GM04504 (cell line): ENCODE measurements at regions not wholly inside any gene's neighbourhood (a gene's known extent, or its start where the extent isn't known, plus 50 kb on each side); places are given as distances from the start of the nearest gene placed in this dataset.

Source experiments
- DNase-seq: peaks from one replicate; pipeline ENCODE4 v3.0.0-alpha.2; 2012; ENCODE audit warnings: low read depth

GRCh38 chr16:47778106-47778801 is 317.1 kb downstream of the PHKB start:
- no peak for DNase-seq

DNA sequence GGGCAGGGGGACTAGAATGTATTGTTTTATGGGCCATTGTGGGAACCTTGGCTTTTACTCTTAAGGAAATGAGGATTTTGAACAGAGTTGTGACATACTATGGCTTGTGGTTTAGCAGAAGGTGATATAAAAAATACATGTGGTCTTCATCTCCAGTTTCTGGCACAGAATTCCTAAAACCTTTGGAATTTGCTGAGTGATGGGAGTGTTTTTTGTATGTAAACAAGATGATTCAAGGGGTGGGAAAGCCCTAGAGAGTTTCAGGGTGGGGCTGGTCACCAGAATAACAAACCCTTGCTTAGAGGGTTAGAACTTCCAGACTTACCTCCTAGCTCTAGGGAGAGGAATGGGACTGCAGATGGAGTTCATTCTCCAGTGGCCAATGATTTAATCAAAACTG is 316.1 kb downstream of the PHKB start:
- DNase-seq: no peak

DNA sequence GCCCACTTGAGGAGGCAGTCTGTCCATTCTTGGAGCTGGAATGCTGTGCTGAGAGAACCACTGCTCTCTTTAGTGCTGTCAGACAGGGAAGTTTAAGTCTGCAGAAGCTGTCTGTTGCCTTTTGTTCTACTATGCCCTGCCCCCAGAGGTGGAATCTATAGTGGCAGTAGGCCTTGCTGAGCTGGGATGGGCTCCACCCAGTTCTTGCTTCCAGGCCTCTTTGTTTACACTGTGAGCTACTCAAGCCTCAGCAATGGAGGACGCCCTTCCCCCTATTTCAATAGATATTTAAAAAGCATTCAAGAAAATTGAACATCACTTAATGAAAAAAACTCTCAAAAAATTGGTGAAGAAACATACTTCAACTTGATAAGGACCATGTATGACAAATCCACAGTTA is 313.5 kb downstream of the PHKB start:
- DNase-seq: no peak

GRCh38 chr16:47753659-47754058 is 292.5 kb downstream of the PHKB start:
- DNase-seq: no peak
